Stimulated activated CD8-positive, alpha-beta memory T cell treated with anti-CD3 and anti-CD28 coated beads, Interleukin-15, amount 100 ng/mL, for 48 hours (primary cell): ENCODE measurements at regions not wholly inside any gene's neighbourhood (a gene's known extent, or its start where the extent isn't known, plus 50 kb on each side); places are given as distances from the start of the nearest gene placed in this dataset.

Source experiments
- DNase-seq, 2 donors: peaks; one replicate each; pipeline ENCODE4 v3.0.0-alpha.2; 2020; ENCODE audit warnings: low read depth in 2 of 2

GRCh38 chr4:120526033-120526432 lies 396.5 kb downstream of the PRDM5 start:
- DNase-seq: no peak

GRCh38 chr4:120525106-120525505 lies 397.4 kb downstream of the PRDM5 start:
- DNase-seq: no peak

DNA sequence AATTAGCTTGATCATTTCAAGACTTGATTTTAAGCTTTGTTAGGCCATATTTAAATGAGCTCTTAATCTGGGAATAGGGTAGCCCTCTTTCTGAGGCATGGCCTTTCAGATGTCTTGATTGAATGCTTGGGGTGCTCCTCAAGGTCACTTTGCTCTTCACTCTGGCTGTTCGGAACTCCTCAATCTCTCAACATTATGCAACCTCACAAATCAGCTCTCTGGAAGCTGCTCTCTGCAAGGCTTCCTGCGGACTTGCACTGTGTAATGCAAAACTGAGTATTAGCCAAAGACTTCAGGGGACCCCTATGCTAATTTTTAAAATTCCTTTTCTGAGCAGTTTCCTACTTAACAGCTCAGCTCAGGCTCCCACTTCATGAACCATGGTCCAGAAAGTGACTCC lies 398.3 kb downstream of the PRDM5 start:
- no peak for DNase-seq

DNA sequence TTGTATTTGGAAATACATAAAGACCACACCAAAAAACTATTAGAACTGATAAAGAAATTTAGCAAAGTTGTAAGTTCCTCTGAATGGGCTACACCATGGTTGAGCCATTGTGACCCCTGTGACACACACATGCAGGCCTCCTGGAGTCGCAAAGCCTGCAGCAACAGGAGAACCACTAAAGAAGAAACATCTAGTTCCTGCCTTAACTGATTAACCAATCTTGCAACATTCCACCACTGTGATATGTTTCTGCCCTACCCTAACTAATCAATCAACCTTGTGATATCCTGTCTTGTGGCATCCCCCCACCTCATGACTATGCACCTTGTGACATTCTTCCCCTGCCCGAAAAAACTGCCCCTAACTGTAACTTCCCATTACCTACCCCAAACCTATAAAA lies 401.8 kb downstream of the PRDM5 start:
- DNase-seq: no peak

DNA sequence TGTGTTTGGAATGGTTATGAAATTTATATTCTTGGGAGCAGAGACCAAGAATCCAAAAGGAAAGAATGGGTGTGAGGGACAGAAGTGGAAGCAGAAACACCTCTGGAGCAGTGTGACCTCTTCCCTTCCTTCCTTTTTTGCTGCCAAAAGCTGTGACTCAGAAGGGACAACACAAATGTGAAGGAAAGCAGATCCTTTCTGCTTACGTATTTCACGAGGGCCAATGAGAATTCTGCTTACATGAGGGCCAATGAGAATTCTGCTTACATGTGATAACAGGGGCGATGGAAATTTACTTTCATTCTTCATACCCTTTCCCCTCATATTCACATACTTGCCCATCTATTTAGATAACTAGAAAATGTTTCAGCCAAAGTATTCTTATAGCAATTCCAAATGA lies 404.6 kb downstream of the PRDM5 start:
- DNase-seq: no peak

GRCh38 chr4:120509719-120510118 lies 412.8 kb downstream of the PRDM5 start:
- DNase-seq: no peak

- no peak for DNase-seq
Measured at GRCh38 chr4:120509222-120509621, 413.3 kb downstream of the PRDM5 start.

DNA sequence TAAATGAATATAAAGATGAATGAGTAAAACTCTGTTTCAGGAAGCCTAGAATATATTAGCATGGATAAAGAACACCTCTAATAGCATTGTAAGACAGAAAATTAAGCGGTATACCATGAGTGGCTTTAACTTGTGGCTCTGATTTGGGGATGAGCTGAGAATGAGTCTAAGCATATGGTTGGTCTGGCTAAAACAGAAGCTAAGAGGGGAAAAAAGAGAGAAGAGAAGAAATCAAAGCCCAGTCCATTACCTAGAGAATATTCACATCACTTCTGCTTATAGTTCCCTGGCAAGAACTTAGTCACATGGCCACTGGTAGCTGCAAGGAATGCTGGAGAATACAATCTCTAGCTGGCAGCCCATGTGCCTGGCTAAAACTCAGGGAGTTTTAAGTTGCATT lies 414.5 kb downstream of the PRDM5 start:
- DNase-seq: no peak

- DNase-seq: no peak
Measured at GRCh38 chr4:120506536-120506935, 416.0 kb downstream of the PRDM5 start.

DNA sequence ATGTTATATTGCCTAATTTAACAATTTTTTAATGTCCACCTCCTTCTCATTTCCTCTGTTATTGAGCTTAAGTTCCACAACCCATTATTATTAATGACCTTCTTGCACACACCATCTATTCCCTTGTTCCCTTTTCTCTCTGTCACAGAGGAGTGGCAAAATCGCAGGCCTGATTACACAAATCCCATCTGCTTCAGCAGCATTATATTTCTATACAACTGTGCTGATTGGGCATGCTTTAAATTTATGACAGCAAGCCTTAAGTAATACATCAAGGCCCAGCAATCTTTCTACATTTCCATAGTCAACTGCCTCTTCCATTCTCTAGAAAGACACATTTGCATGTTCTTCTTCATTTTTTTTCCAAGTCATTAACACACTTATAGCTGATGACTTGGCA lies 423.8 kb downstream of the PRDM5 start:
- no peak for DNase-seq

DNA sequence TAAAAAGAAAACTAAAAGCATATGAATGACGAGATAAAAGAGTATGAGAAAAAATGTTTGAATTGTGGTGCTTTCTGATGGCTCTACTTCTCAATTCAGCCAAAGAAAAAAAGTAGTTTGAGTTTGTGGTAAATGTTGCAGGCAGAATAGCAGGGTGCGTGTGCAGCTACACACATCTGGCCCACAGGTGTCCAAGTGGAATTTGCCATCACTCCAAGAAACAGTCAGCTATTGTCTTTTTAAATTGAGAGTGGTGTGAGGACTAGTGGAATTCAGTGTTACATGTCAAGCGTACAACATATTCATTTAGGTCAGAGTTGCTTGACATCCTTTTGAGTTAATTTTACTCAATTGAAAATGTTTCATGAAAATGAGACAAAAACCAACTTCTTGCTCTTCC lies 424.8 kb upstream of the MAD2L1 start:
- no peak for DNase-seq

- DNase-seq: no peak
Measured at GRCh38 chr4:120481756-120482155, 415.1 kb upstream of the MAD2L1 start.

DNA sequence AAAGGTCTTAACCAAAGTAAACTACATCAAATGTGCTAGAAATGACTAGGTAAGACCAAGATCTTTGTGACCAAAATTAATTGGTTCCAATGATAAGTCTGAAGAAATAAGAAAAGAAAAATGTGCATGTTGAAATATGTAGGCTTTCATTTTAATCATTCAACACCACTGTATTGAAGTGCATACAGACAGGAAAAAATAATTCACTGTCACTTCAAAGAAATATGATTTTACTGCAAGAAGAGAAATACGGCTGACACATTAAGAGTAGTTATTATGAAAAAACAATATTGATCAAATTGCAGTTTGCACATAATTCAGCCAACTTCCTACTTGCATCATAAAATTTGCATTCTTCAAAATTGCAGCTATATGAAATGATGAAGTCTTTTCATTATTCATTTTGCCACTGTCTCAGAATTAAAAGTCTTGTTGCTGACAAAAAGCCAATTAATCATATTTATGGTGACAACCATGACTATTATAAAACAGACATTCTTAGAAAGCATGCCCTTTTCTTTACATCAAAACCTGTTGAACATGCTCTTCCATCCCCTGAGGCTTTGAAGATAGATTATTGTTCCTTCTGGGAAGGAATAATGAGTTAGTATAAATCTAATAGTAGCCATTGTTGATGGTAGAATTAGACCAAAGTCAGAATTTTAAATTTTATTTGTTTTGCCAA lies 405.9 kb upstream of the MAD2L1 start:
- DNase-seq: no peak

- no peak for DNase-seq
Measured at GRCh38 chr4:120466429-120466828, 399.8 kb upstream of the MAD2L1 start.

DNA sequence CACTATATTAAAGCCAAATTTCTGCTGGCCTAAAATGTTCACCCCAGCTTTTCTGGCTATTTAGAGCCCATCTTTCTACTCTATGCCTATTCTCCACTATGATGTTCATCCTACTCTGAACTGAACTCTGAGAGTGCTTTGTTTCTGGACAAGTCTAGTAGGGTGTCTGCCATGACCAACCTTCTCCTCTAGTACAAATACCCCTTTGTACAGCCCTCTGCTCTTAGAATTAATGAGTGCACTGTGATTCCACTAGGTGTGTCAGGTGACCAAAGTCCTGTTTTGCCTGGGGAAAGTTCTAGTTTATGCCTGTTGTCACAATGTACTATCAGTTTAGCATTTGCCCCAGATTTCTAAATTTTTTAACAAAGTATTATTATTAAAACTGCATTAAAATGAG lies 388.1 kb upstream of the MAD2L1 start:
- no peak for DNase-seq

GRCh38 chr4:120452536-120452935 lies 385.9 kb upstream of the MAD2L1 start:
- DNase-seq: no peak

GRCh38 chr4:120452001-120452400 lies 385.4 kb upstream of the MAD2L1 start:
- no peak for DNase-seq

DNA sequence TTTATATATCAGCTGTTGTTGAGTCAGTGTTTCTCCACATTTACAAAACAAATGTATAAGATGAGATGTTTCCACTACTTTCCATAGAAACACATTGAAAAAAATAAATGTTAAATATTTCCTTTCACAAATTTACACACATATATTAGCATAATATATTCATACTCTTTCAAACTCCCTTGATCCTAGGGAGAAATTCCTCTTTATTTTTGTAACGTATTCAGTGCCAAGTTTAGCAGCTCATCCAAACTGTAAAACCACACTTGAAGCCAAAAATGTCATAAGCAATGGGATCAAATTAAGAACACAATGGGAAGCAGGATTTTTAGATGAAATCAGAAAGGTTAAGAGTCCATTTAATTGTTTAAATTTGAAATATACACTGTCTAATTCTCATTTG lies 381.1 kb upstream of the MAD2L1 start:
- no peak for DNase-seq

DNA sequence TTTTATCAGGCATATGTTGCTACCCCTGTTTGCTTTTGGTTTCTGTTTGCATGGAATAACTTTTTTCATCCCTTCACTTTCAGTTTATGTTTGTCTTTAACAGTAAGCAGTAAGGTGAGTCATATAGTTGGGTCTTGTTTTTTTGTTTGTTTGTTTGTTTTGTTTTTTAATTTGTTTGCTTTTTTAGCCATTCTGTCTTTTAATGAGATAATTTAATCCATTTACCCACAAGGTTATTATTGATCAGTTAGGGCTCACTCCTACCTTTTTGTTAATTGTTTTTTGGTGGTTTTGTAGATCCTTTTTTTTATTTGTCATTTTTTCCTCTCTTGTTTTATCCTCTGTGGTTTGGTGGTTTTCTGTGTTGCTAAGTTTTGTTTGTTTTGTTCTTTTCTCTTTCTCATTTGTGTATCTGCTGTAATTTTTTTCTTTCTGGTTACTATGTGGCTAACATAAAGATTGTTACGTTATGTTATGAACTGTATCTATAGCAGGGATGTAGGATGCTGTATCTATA lies 379.5 kb upstream of the MAD2L1 start:
- no peak for DNase-seq

DNA sequence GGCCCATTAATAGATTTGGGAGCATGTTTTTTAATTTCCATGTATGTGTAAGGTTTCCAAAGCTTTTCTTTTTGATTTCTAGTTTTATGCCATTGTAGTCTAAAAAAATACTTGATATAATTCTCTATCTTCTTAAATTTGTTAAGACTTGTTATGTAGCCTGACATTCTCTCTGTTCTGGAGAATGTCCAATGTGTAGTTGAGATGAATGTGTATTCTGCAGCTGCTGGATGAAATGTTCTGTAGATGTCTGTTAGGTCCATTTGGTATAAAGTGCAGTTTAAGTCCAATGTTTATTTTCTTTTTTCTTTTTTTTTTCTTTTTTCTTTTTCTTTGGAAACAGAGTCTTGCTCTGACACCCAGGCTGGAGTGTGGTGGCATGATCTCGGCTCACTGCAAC lies 378.5 kb upstream of the MAD2L1 start:
- no peak for DNase-seq

DNA sequence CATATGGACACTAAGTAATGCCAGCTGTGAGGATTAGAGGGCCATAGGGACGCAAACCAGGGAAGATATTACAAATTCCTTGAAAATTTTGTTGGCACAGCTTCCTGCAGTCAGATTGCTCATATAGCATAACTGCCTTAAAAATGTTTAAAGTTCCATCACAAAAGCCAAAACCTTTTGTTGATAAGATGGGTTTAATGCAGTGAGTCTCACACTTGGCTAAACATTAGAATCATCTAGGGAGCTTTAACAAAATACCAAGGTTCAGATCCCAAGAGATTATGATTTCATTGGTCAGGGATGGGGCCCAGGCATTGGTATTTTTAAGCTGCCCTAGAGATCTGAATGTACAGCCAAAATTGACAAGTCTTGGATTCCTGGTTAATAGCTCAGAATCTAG lies 376.5 kb upstream of the MAD2L1 start:
- no peak for DNase-seq

DNA sequence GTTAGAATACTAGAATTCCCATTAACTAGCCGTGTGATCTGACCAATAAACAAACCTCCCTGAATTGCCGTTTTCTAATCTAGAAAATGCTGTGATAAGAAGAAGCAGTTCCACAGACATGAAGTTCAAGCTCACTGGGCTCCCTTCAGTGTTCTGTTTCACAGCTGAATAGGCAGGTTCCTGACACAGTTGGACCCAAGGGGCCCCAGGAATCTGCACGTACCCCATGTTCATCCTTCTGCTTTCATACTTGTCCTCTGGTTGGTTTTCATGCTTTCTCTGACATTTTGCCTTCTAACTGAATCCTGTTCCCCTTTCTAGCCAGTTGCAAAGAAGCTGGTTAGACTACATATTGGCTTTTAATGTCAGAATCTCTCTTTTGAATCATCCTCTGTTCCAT lies 374.1 kb upstream of the MAD2L1 start:
- no peak for DNase-seq

- DNase-seq: no peak
Measured at GRCh38 chr4:120435179-120435578, 368.5 kb upstream of the MAD2L1 start.

DNA sequence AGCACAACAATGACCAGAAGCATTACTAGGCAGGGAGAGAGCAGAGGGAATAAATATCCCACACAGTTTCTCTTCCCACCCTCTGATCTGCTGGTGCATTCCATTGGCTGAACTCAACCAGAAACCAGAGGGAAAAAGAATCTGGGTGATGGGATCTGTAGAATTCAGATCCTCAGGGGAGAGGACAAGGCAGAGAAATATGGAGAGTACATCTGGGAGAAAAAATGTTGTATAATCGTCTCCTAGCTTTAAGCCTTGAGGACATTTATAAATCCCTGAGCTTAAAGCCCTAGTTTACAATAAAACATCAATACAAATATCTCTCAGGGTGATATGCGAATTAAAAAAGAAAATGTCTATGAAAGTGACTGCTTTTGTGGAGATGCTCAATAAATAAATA lies 368.1 kb upstream of the MAD2L1 start:
- no peak for DNase-seq
